ENCODE measurements at regions not wholly inside any gene's neighbourhood (a gene's known extent, or its start where the extent isn't known, plus 50 kb on each side); places are given as distances from the start of the nearest gene placed in this dataset.
"Not testable (repeated sequence)": the region's sequence is repeated elsewhere in the genome, so short reads cannot be mapped to it uniquely, and the experiment has no call there.

DNA sequence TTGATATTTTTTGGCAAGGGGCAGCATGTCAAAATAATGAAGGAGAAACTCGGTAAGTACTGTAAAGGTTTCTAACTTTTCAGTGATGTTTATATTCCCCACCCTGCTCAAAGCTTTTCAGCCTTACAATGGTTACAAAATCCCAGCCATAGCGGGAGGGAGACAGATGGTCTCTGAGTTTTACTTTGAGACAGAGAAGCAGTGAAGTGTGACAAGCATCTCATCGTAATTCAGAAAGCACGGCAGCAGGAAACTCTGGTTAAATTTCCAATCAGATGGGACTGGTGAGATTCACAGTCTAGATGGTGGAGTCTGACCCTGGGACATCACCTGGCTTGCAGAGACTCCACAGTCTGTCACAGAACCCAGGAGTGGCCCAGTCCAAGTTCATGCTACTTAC, 448.0 kb upstream of the AMELY start:
- no peak overlapping the region for H3K4me3 ChIP-seq (ENCODE audit: low read depth, poor library complexity, severe bottlenecking)
- 70% methylated on average over 4 of the region's 4 CpGs; no CpG with 5 or more reads in 1 of the 2 donors for WGBS, 2 donors
- TF ChIP-seq, protein P1, sequence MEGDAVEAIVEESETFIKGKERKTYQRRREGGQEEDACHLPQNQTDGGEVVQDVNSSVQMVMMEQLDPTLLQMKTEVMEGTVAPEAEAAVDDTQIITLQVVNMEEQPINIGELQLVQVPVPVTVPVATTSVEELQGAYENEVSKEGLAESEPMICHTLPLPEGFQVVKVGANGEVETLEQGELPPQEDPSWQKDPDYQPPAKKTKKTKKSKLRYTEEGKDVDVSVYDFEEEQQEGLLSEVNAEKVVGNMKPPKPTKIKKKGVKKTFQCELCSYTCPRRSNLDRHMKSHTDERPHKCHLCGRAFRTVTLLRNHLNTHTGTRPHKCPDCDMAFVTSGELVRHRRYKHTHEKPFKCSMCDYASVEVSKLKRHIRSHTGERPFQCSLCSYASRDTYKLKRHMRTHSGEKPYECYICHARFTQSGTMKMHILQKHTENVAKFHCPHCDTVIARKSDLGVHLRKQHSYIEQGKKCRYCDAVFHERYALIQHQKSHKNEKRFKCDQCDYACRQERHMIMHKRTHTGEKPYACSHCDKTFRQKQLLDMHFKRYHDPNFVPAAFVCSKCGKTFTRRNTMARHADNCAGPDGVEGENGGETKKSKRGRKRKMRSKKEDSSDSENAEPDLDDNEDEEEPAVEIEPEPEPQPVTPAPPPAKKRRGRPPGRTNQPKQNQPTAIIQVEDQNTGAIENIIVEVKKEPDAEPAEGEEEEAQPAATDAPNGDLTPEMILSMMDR (IDR thresholded peaks at IDR 0.05), result no peak
- no peak for TF ChIP-seq POLR2A (IDR thresholded peaks at IDR 0.05)
- no peak for DNase-seq (ENCODE audit: low spot score in 2 of 2)
- intact Hi-C loops (cut with DNase I; ENCODE audit: low total_unique reads), result no loop called here

DNA sequence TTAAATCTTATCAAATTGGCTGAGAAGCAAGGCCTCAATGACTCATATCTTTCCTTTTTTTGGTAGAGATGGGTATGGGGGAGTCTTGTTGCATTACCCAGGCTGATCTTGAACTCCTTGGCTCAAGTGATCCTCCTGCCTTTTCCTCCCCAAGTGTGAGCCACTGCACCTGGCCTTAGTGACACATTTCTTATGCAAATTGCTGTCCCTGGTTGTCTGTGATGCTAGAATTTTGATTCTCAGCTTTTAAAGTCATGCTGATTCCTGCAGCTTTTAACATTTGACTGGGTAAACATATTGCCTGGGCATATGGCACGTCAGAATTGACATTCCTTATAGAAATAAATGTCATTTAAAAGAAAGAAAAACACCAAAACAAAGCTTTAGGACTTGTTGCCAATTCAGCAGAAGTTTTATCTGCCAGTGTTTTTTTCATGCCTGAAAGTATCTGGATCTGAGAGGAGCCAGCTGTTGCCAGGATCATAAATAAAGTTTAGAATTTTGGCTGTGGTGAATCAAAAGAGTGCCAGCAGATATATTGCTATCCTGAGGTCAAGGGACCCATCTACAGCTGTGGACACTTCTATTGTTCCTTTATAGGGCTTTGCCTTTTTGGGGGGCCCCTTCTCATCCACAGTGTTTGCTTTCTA, 446.7 kb upstream of the AMELY start:
- 33% methylated on average over 1 of the region's 1 CpG; no CpG with 5 or more reads in 1 of the 2 donors for WGBS, 2 donors
- intact Hi-C loops (cut with DNase I; ENCODE audit: low total_unique reads), result no loop called here
- no peak for DNase-seq (ENCODE audit: low spot score in 2 of 2)
- no peak overlapping the region for H3K4me3 ChIP-seq (ENCODE audit: low read depth, poor library complexity, severe bottlenecking)
- TF ChIP-seq, protein P1 (IDR thresholded peaks at IDR 0.05), result no peak
- no peak for TF ChIP-seq POLR2A (IDR thresholded peaks at IDR 0.05)

DNA sequence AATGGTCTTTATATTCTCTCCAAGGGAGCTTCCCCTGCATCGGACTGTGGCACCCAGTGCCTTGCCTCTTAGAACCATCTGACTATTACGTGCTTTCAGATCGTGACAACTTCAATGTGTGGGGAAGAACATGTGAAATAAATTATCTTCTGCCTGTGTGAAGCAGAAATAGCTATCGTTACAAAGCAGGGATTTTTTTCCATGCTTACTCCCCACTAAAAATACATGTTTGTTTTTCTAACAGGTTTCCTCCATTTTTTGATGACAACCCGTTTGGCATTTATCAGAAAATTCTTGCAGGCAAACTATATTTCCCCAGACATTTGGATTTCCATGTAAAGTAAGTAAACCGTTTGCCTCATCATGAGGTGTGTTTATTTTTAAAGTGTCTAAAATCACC, 444.3 kb upstream of the AMELY start:
- intact Hi-C loops (cut with DNase I; ENCODE audit: low total_unique reads); H3K4me3 ChIP-seq (ENCODE audit: low read depth, poor library complexity, severe bottlenecking); DNase-seq (ENCODE audit: low spot score in 2 of 2): not testable (repeated sequence)
- WGBS, 2 donors, result 73% methylated on average over 6 of the region's 6 CpGs; no CpG with 5 or more reads in 1 of the 2 donors

DNA sequence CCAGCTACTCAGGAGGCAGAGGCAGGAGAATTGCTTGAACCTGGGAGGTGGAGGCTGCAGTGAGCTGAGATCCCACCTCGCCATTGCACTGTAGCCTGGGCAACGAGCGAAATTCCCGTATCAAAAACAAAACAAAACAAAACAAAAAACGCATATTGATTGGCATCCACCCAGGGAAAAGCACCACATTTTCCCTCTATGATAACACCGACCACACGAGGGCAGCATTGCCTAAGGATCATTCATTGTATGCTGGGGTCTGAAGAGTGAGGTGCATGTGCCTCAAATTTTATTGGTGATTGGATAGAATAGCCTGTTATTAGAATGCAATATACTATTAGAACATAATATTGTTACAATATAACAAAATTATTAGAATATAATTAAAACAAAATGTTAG, 433.1 kb upstream of the AMELY start:
- TF ChIP-seq, protein P1 (IDR thresholded peaks at IDR 0.05), result no peak
- no peak for TF ChIP-seq POLR2A (IDR thresholded peaks at IDR 0.05)
- WGBS, 2 donors, result 3% methylated on average over 7 of the region's 7 CpGs; no CpG with 5 or more reads in 1 of the 2 donors
- DNase-seq (ENCODE audit: low spot score in 2 of 2), result peak in 1 of 2 donors; percentile 16

DNA sequence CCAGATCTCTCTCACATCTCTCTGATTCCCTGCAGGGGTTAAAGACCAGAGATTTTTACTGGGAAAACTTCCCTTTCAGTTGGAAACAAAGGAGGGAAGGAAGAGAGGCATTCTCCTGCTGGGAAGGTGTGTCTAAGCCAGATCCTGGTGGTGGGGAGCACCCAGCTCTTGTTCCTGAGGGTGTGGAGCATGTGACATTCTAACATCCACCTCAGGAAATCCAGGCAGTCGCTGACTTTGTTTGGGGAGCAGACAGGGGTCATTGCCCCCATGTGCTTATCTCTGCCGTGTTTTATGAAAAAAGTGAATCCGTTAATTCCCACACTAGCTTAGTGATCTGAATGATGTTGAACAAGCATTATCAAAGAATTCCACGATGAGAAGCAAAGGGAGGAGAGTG, 431.7 kb upstream of the AMELY start:
- H3K4me3 ChIP-seq (ENCODE audit: low read depth, poor library complexity, severe bottlenecking), result no peak overlapping the region
- no peak for DNase-seq (ENCODE audit: low spot score in 2 of 2)
- intact Hi-C loops (cut with DNase I; ENCODE audit: low total_unique reads), result no loop called here
- TF ChIP-seq, protein P1 (IDR thresholded peaks at IDR 0.05), result no peak
- no peak for TF ChIP-seq POLR2A (IDR thresholded peaks at IDR 0.05)
- WGBS, 2 donors, result 58% methylated on average over 4 of the region's 4 CpGs; no CpG with 5 or more reads in 1 of the 2 donors

More for the DNA sequence above, 433.1 kb upstream of the AMELY start:
- no peak overlapping the region for H3K4me3 ChIP-seq (ENCODE audit: low read depth, poor library complexity, severe bottlenecking)
- intact Hi-C loops (cut with DNase I; ENCODE audit: low total_unique reads), result no loop called here

DNA sequence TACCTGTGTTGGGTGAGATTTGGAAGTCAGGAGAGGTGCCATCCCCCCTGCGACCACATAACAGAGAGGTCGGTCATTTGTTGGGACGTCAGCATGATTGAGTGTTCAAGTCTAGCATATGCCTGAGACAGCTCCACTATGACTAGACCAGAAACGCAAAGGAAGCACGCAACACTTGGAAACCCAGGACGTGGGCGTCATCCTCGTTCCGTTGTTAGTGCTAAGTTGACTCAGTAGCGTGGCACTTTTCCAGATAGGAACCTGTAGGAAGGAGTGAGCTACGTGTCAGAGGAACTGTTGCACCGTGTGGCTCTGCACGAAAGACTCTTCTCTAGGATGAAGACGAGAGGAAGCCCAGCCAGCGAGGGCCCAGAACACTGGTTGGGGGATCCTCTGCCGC, 431.2 kb upstream of the AMELY start:
- intact Hi-C loops (cut with DNase I; ENCODE audit: low total_unique reads); DNase-seq (ENCODE audit: low spot score in 2 of 2); H3K4me3 ChIP-seq (ENCODE audit: low read depth, poor library complexity, severe bottlenecking): not testable (repeated sequence)
- WGBS, 2 donors, result 42% methylated on average over 14 of the region's 16 CpGs; no CpG with 5 or more reads in 1 of the 2 donors
